Loucy (cell line): ENCODE measurements at regions not wholly inside any gene's neighbourhood (a gene's known extent, or its start where the extent isn't known, plus 50 kb on each side); places are given as distances from the start of the nearest gene placed in this dataset.

ENCODE experiments used
- EZH2phosphoT487 ChIP-seq: fragments of 200-600 bp; IDR thresholded peaks from 2 replicates; pipeline ENCODE4 v1.6.1; 2018; ENCODE audit warnings: antibody characterized with exemption, mild to moderate bottlenecking, moderate library complexity, borderline replicate concordance
- TF ChIP-seq, protein P1 (sequence below): fragments of 200-600 bp; sonication (generic); conservative IDR thresholded peaks from 2 replicates; pipeline ENCODE4 v1.5.1; 2014; ENCODE audit warnings: mild to moderate bottlenecking, antibody characterized with exemption, low read length

DNA sequence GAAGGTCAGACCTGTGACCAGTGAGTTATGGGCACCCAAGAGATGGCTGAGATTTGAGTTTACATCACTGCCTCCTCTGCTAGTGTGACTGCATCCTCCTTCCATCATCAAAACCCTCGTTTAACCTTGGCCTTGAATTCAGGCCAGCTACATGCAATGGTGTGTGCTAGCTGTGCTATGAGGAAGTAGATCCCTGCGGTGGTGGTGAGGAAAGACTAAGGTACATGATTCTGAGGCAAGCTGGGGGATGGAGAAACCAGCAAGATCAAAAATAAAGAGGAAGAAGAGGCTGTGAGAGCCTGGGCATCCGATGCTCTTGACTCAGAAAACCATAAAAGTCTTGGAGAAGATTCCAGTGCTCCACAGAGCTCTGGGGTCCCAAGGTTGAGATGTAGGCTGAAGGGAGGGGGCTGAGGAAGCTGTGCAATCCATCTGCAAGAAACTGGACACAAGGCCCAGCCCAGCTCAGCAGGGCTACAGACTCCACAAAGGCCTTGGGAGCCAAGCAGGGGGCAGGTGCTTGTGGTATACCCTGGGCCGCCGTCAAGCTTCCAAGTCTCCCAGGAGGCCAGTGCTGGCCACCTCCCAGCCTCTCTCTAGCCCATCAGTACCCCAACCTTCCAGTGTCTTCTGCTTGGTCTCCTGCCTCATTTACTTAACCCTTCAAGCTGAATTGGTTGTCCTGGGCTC lies 774.8 kb downstream of the VRK1 start:
- TF ChIP-seq, protein P1, sequence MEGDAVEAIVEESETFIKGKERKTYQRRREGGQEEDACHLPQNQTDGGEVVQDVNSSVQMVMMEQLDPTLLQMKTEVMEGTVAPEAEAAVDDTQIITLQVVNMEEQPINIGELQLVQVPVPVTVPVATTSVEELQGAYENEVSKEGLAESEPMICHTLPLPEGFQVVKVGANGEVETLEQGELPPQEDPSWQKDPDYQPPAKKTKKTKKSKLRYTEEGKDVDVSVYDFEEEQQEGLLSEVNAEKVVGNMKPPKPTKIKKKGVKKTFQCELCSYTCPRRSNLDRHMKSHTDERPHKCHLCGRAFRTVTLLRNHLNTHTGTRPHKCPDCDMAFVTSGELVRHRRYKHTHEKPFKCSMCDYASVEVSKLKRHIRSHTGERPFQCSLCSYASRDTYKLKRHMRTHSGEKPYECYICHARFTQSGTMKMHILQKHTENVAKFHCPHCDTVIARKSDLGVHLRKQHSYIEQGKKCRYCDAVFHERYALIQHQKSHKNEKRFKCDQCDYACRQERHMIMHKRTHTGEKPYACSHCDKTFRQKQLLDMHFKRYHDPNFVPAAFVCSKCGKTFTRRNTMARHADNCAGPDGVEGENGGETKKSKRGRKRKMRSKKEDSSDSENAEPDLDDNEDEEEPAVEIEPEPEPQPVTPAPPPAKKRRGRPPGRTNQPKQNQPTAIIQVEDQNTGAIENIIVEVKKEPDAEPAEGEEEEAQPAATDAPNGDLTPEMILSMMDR: no peak
- no peak for TF ChIP-seq EZH2phosphoT487
